Liver (tissue), 8 donors: ENCODE measurements at regions not wholly inside any gene's neighbourhood (a gene's known extent, or its start where the extent isn't known, plus 50 kb on each side); places are given as distances from the start of the nearest gene placed in this dataset.

Experiments used
- DNase-seq: peaks from one replicate; pipeline ENCODE4 v3.0.0-alpha.2; 2017; ENCODE audit warnings: low spot score
- H3K27ac ChIP-seq, 2 donors: one replicate each; pipeline ENCODE4 v1.7.0; 2013; ENCODE audit warnings: inconsistent platforms in 2 of 2, low read length in 2 of 2, control low read depth in 1 of 2, low read depth in 1 of 2, mild to moderate bottlenecking in 1 of 2
- H3K27me3 ChIP-seq, 4 donors: one replicate each; pipeline versions ENCODE4 v1.6.1 to v1.7.0; 2013; ENCODE audit warnings: low read length in 3 of 4, inconsistent platforms in 1 of 4, mild to moderate bottlenecking in 1 of 4, moderate library complexity in 1 of 4; ENCODE audit not compliant: control insufficient read depth in 4 of 4, insufficient read depth in 4 of 4
- H3K36me3 ChIP-seq, 4 donors: one replicate each; pipeline versions ENCODE4 v1.6.1 to v1.7.0; 2013; ENCODE audit warnings: low read length in 3 of 4, mild to moderate bottlenecking in 3 of 4, low read depth in 1 of 4, moderate library complexity in 1 of 4; ENCODE audit not compliant: control insufficient read depth in 4 of 4, insufficient read depth in 3 of 4
- H3K4me1 ChIP-seq, 4 donors: one replicate each; pipeline versions ENCODE4 v1.6.1 to v1.7.0; 2013; ENCODE audit warnings: low read length in 3 of 4, mild to moderate bottlenecking in 3 of 4, moderate library complexity in 1 of 4; ENCODE audit not compliant: control insufficient read depth in 4 of 4, insufficient read depth in 4 of 4
- H3K4me3 ChIP-seq, 3 donors: one replicate each; pipeline versions ENCODE4 v1.6.1 to v1.7.0; 2013; ENCODE audit warnings: low read length in 3 of 3, control low read depth in 1 of 3, low read depth in 1 of 3, mild to moderate bottlenecking in 1 of 3
- H3K9ac ChIP-seq, 2 donors: one replicate each; pipeline ENCODE4 v1.7.0; 2013; ENCODE audit warnings: low read length in 2 of 2, mild to moderate bottlenecking in 2 of 2, moderate library complexity in 2 of 2, control low read depth in 1 of 2, low read depth in 1 of 2
- H3K9me3 ChIP-seq, 4 donors: one replicate each; pipeline versions ENCODE4 v1.6.1 to v1.7.0; 2013; ENCODE audit warnings: low read length in 3 of 4; ENCODE audit not compliant: control insufficient read depth in 4 of 4
- ATF3 ChIP-seq: IDR thresholded peaks from 2 replicates; pipeline ENCODE4 v1.6.1; 2016; ENCODE audit warnings: antibody characterized with exemption
- CTCF ChIP-seq: fragments of 150-350 bp; IDR thresholded peaks from 2 replicates; pipeline ENCODE4 v1.5.1; 2017; ENCODE audit warnings: improper control_type of control experiment, low read depth, low read length; ENCODE audit not compliant: missing input control
- EGR1 ChIP-seq, 2 donors: IDR thresholded peaks; 2 replicates each; pipeline ENCODE4 v1.6.1; 2016 to 2018; ENCODE audit warnings: antibody characterized with exemption in 2 of 2, low read depth in 2 of 2
- FOXA1 ChIP-seq: IDR thresholded peaks from 2 replicates; pipeline ENCODE4 v1.6.1; 2016; ENCODE audit warnings: antibody characterized with exemption
- FOXA2 ChIP-seq: IDR thresholded peaks from 2 replicates; pipeline ENCODE4 v1.6.1; 2016; ENCODE audit warnings: antibody characterized with exemption
- GABPA ChIP-seq, 2 donors: IDR thresholded peaks in 1 of 2; conservative IDR thresholded peaks in 1 of 2; 2 replicates each; pipeline ENCODE4 v1.6.1; 2016; ENCODE audit warnings: antibody characterized with exemption in 2 of 2, mild to moderate bottlenecking in 1 of 2, moderate library complexity in 1 of 2
- HNF4A ChIP-seq, 2 donors: conservative IDR thresholded peaks; 2 replicates each; pipeline ENCODE4 v1.6.1; 2016; ENCODE audit warnings: antibody characterized with exemption in 2 of 2, mild to moderate bottlenecking in 2 of 2
- HNF4G ChIP-seq: IDR thresholded peaks from 2 replicates; pipeline ENCODE4 v1.6.1; 2016; ENCODE audit warnings: antibody characterized with exemption
- JUND ChIP-seq, 2 donors: IDR thresholded peaks; 2 replicates each; pipeline ENCODE4 v1.6.1; 2016; ENCODE audit warnings: antibody characterized with exemption in 2 of 2
- MAX ChIP-seq: IDR thresholded peaks from 2 replicates; pipeline ENCODE4 v1.6.1; 2016; ENCODE audit warnings: antibody characterized with exemption
- NR2F2 ChIP-seq: IDR thresholded peaks from 2 replicates; pipeline ENCODE4 v1.6.1; 2016; ENCODE audit warnings: antibody characterized with exemption
- RAD21 ChIP-seq, 2 donors: IDR thresholded peaks; 2 replicates each; pipeline ENCODE4 v1.6.1; 2016; ENCODE audit warnings: antibody characterized with exemption in 2 of 2, mild to moderate bottlenecking in 2 of 2
- REST ChIP-seq: IDR thresholded peaks from 2 replicates; pipeline ENCODE4 v1.6.1; 2016; ENCODE audit warnings: antibody characterized with exemption, mild to moderate bottlenecking
- RXRA ChIP-seq, 2 donors: IDR thresholded peaks; 2 replicates each; pipeline ENCODE4 v1.6.1; 2017 to 2018; ENCODE audit warnings: antibody characterized with exemption in 2 of 2, mild to moderate bottlenecking in 1 of 2
- SP1 ChIP-seq: IDR thresholded peaks from 2 replicates; pipeline ENCODE4 v1.6.1; 2018; ENCODE audit warnings: antibody characterized with exemption, mild to moderate bottlenecking
- TAF1 ChIP-seq: conservative IDR thresholded peaks from 2 replicates; pipeline ENCODE4 v1.6.1; 2016; ENCODE audit warnings: antibody characterized with exemption, mild to moderate bottlenecking
- YY1 ChIP-seq: IDR thresholded peaks from 2 replicates; pipeline ENCODE4 v1.6.1; 2016; ENCODE audit warnings: antibody characterized with exemption, mild to moderate bottlenecking
- ZBTB33 ChIP-seq: IDR thresholded peaks from 2 replicates; pipeline ENCODE4 v1.6.1; 2016; ENCODE audit warnings: antibody characterized with exemption
- WGBS: extraction: QIAGEN DNeasy Blood & Tissue Kit; methylation state at CpG from one replicate; pipeline ENCODE4 v1.1.7; 2013; 5-methylcytosine and 5-hydroxymethylcytosine counted together
- donor health status: healthy.
- donor health status: healthy.
- donor health status: healthy.
- donor health status: healthy.
- donor health status: healthy.

- 78% methylated on average over 3 of the region's 3 CpGs for WGBS
- Histone ChIP-seq H3K4me3 (no peak overlapping the region), H3K9me3 (no peaks in the 10 kb centered on the region), H3K27me3 (peaks cover 0 to 3% (median 0%) of the 10 kb centered on the region in 4 donors), H3K27ac (no peak overlapping the region), H3K9ac (no peak overlapping the region), H3K4me1 (no peaks in the 10 kb centered on the region), H3K36me3 (no peaks in the 10 kb centered on the region)
- TF ChIP-seq JUND (IDR thresholded peaks at IDR 0.05), result no peak
- no peak for TF ChIP-seq RXRA (IDR thresholded peaks at IDR 0.05)
- no peak for TF ChIP-seq GABPA (IDR thresholded peaks at IDR 0.05 in 1 of 2, conservative IDR thresholded peaks at IDR 0.05 in 1 of 2)
- TF ChIP-seq ATF3, result no peak
- no peak for TF ChIP-seq FOXA1
- no peak for TF ChIP-seq FOXA2
- no peak for TF ChIP-seq YY1
- TF ChIP-seq HNF4A (conservative IDR thresholded peaks at IDR 0.05), result no peak
- TF ChIP-seq TAF1, result no peak
- no peak for TF ChIP-seq SP1
- no peak for TF ChIP-seq HNF4G
- no peak for TF ChIP-seq MAX
- TF ChIP-seq EGR1 (IDR thresholded peaks at IDR 0.05; ENCODE audit: low read depth in 2 of 2), result no peak
- no peak for TF ChIP-seq RAD21 (IDR thresholded peaks at IDR 0.05)
- no peak for TF ChIP-seq NR2F2
- TF ChIP-seq REST, result no peak
- TF ChIP-seq CTCF, result no peak
- no peak for TF ChIP-seq ZBTB33
- DNase-seq, result no peak
Observed at GRCh38 chr6:126939784-126940183, 178.7 kb upstream of the RSPO3 start.
